ENCODE measurements at regions not wholly inside any gene's neighbourhood (a gene's known extent, or its start where the extent isn't known, plus 50 kb on each side); places are given as distances from the start of the nearest gene placed in this dataset.

DNA sequence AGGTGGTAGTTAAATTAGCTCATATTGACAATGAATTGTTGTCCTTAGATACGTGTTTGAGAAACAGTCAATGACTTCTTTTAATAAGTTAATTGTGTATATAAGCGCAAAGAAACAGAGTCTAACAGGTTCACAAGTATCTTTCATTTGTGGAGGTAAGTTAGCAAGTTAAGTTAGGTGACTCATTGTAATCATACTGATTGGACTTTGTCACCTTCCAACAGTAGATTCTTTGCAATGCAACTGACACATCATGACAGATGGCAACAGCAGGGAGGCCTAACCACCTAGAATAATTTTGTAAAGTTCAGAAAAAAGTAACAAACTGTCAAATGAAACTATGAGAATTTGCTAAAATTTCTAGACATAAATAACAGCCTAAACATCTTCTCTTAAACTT lies 207.6 kb upstream of the PITX2 start:
- Histone ChIP-seq H4K20me1 (replicated peaks; ENCODE audit: control insufficient read depth, extremely low read depth, insufficient read depth, low read length) (no peaks in the 10 kb centered on the region), H3K4me2 (ENCODE audit: insufficient read depth, low read length) (no peak overlapping the region), H3K36me3 (ENCODE audit: control insufficient read depth in 2 of 2, extremely low read depth in 1 of 2, insufficient read depth in 2 of 2, low read length in 2 of 2) (no peaks in the 10 kb centered on the region), H3K27me3 (ENCODE audit: control insufficient read depth in 2 of 2, insufficient read depth in 2 of 2, low read length in 2 of 2) (no peaks in the 10 kb centered on the region), H3K4me1 (ENCODE audit: control insufficient read depth, extremely low read depth, insufficient read depth, low read length) (no peaks in the 10 kb centered on the region), H2AFZ (ENCODE audit: low read depth, low read length) (no peak overlapping the region), H3K79me2 (ENCODE audit: control insufficient read depth, insufficient read depth, low read length) (no peaks in the 10 kb centered on the region), H3K4me3 (replicated peaks in 1 of 3; ENCODE audit: insufficient read depth in 1 of 3, low read depth in 1 of 3, low read length in 3 of 3) (no peak overlapping the region), H3K9me1 (replicated peaks; ENCODE audit: control insufficient read depth, extremely low read depth, insufficient read depth, low read length) (no peaks in the 10 kb centered on the region), H3K9me3 (replicated peaks; ENCODE audit: control insufficient read depth, insufficient read depth, low read length) (no peaks in the 10 kb centered on the region), H3K27ac (ENCODE audit: insufficient read depth, low read depth, low read length) (no peak overlapping the region), H3K9ac (replicated peaks; ENCODE audit: extremely low read depth, insufficient read depth, low read length) (no peak overlapping the region)
- TF ChIP-seq JUN (IDR thresholded peaks at IDR 0.05; ENCODE audit: borderline replicate concordance, insufficient read depth, insufficient read length, low read depth): no peak
- no peak for TF ChIP-seq EZH2 (IDR thresholded peaks at IDR 0.05; ENCODE audit: borderline replicate concordance, low read depth, low read length, severe bottlenecking)
- no peak for TF ChIP-seq POLR2AphosphoS5 (IDR thresholded peaks at IDR 0.05; ENCODE audit: insufficient read depth, low read depth, low read length)
- no peak for TF ChIP-seq MYC (IDR thresholded peaks at IDR 0.05; ENCODE audit: low read depth, low read length)
- no peak for TF ChIP-seq GATA2 (IDR thresholded peaks at IDR 0.05; ENCODE audit: insufficient read depth, insufficient read length, low read depth, low read length)
- TF ChIP-seq POLR2A (IDR thresholded peaks at IDR 0.05; ENCODE audit: low read depth, low read length): no peak
- TF ChIP-seq FOS (IDR thresholded peaks at IDR 0.05; ENCODE audit: borderline replicate concordance, insufficient read depth, low read length): no peak
- TF ChIP-seq, protein P1, sequence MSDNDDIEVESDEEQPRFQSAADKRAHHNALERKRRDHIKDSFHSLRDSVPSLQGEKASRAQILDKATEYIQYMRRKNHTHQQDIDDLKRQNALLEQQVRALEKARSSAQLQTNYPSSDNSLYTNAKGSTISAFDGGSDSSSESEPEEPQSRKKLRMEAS (IDR thresholded peaks at IDR 0.05; ENCODE audit: insufficient read depth, insufficient read length): no peak
- TF ChIP-seq, protein P2, sequence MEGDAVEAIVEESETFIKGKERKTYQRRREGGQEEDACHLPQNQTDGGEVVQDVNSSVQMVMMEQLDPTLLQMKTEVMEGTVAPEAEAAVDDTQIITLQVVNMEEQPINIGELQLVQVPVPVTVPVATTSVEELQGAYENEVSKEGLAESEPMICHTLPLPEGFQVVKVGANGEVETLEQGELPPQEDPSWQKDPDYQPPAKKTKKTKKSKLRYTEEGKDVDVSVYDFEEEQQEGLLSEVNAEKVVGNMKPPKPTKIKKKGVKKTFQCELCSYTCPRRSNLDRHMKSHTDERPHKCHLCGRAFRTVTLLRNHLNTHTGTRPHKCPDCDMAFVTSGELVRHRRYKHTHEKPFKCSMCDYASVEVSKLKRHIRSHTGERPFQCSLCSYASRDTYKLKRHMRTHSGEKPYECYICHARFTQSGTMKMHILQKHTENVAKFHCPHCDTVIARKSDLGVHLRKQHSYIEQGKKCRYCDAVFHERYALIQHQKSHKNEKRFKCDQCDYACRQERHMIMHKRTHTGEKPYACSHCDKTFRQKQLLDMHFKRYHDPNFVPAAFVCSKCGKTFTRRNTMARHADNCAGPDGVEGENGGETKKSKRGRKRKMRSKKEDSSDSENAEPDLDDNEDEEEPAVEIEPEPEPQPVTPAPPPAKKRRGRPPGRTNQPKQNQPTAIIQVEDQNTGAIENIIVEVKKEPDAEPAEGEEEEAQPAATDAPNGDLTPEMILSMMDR (IDR thresholded peaks at IDR 0.05; ENCODE audit: extremely low read depth in 1 of 2, insufficient read depth in 1 of 2, low read depth in 1 of 2, low read length in 2 of 2): no peak
- POLR2A ChIA-PET: no interaction called here
- BruUV-seq (replicated peaks): no TSS peak
- DNase-seq (ENCODE audit: low read depth, low spot score) (no peak), FAIRE-seq (no peak)
- CTCF ChIA-PET: no interaction called here
- dilution Hi-C loops (cut with MboI; ENCODE audit: extremely low pct_ligation_motif_present, low sequenced_read_pairs) (no loop called here), intact Hi-C loops (cut with micrococcal nuclease) (no loop called here)

All from endothelial cell of umbilical vein (primary cell).